B cell (primary cell): ENCODE measurements at regions not wholly inside any gene's neighbourhood (a gene's known extent, or its start where the extent isn't known, plus 50 kb on each side); places are given as distances from the start of the nearest gene placed in this dataset.

ENCODE experiments used
- ATAC-seq: fragments of 200-7000 bp; cut with Tn5 transposase; one replicate; pipeline ENCODE4 v1.10.0; 2021; ENCODE audit warnings: low read depth, mild to moderate bottlenecking, moderate number of reproducible peaks, moderate library complexity
- CTCF ChIA-PET: fragments of 350-600 bp; sonication (Branson Sonifier 250); formaldehyde crosslinking; loops from one replicate; lab custom pipeline; 2021; ENCODE audit warnings: antibody characterized with exemption, inconsistent platforms; lab: Charles Lee
- POLR2A ChIA-PET: fragments of 350-600 bp; sonication (Branson Sonifier 250); formaldehyde crosslinking; loops from one replicate; lab custom pipeline; 2021; ENCODE audit warnings: antibody characterized with exemption; lab: Charles Lee
- DNase-seq: peaks from one replicate; pipeline ENCODE4 v3.0.0; 2013
- H2AFZ ChIP-seq: 2 replicates; pipeline ENCODE4 v1.6.1; 2012; ENCODE audit warnings: mild to moderate bottlenecking, low read depth, low read length; ENCODE audit not compliant: insufficient read depth, poor library complexity, severe bottlenecking
- H3K27ac ChIP-seq, 2 donors: 1 replicate in 1 of 2; 2 replicates in 1 of 2; pipeline ENCODE4 v1.5.1; 2012 to 2013; ENCODE audit warnings: low read length in 2 of 2, mild to moderate bottlenecking in 2 of 2, moderate library complexity in 1 of 2
- H3K27me3 ChIP-seq, 4 experiments: fragments of 200-600 bp in 1 of 4; sonication (generic) in 1 of 4; replicated peaks in 1 of 4; 1 replicate in 2 of 4; 2 replicates in 2 of 4; pipeline versions ENCODE4 v1.6.1 to v1.7.0; 2013 to 2016; ENCODE audit warnings: low read length in 3 of 4, mild to moderate bottlenecking in 2 of 4, mixed read lengths in 1 of 4, moderate library complexity in 1 of 4; ENCODE audit not compliant: insufficient read depth in 4 of 4, control insufficient read depth in 3 of 4; ENCODE audit errors: control extremely low read depth in 1 of 4
- H3K36me3 ChIP-seq, 2 experiments: replicated peaks in 1 of 2; 1 replicate in 1 of 2; 2 replicates in 1 of 2; pipeline versions ENCODE4 v1.6.1 to v1.7.1; 2013; ENCODE audit warnings: low read length in 1 of 2; ENCODE audit not compliant: insufficient read depth in 2 of 2, control insufficient read depth in 1 of 2; ENCODE audit errors: control extremely low read depth in 1 of 2, extremely low read depth in 1 of 2
- H3K4me1 ChIP-seq, 2 donors: fragments of 200-600 bp in 1 of 2; sonication (generic) in 1 of 2; 1 replicate in 1 of 2; 2 replicates in 1 of 2; pipeline versions ENCODE4 v1.5.1 to v1.6.1; 2013 to 2017; ENCODE audit warnings: low read length in 2 of 2; ENCODE audit not compliant: control insufficient read depth in 2 of 2, insufficient read depth in 2 of 2
- H3K4me2 ChIP-seq: replicated peaks from 2 replicates; pipeline ENCODE3; 2012; ENCODE audit warnings: mild to moderate bottlenecking, low read depth, low read length; ENCODE audit not compliant: poor library complexity, severe bottlenecking
- H3K4me3 ChIP-seq, 5 experiments: fragments of 200-600 bp in 1 of 5; sonication (generic) in 1 of 5; 1 replicate in 3 of 5; 2 replicates in 2 of 5; pipeline versions ENCODE4 v1.5.1 to v1.7.0; 2011 to 2016; ENCODE audit warnings: low read length in 4 of 5, mild to moderate bottlenecking in 4 of 5, low read depth in 2 of 5, control low read depth in 1 of 5, moderate library complexity in 1 of 5; ENCODE audit not compliant: insufficient read depth in 1 of 5; ENCODE audit errors: control extremely low read depth in 1 of 5, extremely low read depth in 1 of 5
- H3K79me2 ChIP-seq: fragments of 200-600 bp; sonication (generic); one replicate; pipeline ENCODE4 v1.6.0; 2016; ENCODE audit warnings: low read length; ENCODE audit not compliant: control insufficient read depth, insufficient read depth
- H3K9ac ChIP-seq: fragments of 200-600 bp; sonication (generic); 2 replicates; pipeline ENCODE4 v1.6.1; 2017; ENCODE audit warnings: mild to moderate bottlenecking, low read length, moderate library complexity
- H3K9me3 ChIP-seq, 3 donors: one replicate each; pipeline versions ENCODE4 v1.6.1 to v1.7.1; 2013; ENCODE audit warnings: low read length in 2 of 3; ENCODE audit not compliant: control insufficient read depth in 2 of 3, insufficient read depth in 1 of 3; ENCODE audit errors: control extremely low read depth in 1 of 3
- H4K20me1 ChIP-seq: 2 replicates; pipeline ENCODE4 v1.6.0; 2012; ENCODE audit warnings: mild to moderate bottlenecking, low read length; ENCODE audit not compliant: insufficient read depth, control insufficient read depth, poor library complexity, severe bottlenecking
- H3K27ac Mint-ChIP-seq: one replicate; pipeline ENCODE4 v1.8.0; 2021; ENCODE audit warnings: mixed read lengths
- H3K27me3 Mint-ChIP-seq: one replicate; pipeline ENCODE4 v1.8.0; 2021; ENCODE audit warnings: mixed read lengths
- H3K4me1 Mint-ChIP-seq: one replicate; pipeline ENCODE4 v1.8.0; 2021; ENCODE audit warnings: mixed read lengths
- H3K4me3 Mint-ChIP-seq: one replicate; pipeline ENCODE4 v1.8.0; 2021; ENCODE audit warnings: mixed read lengths
- H3K9me3 Mint-ChIP-seq: one replicate; pipeline ENCODE4 v1.8.0; 2022; ENCODE audit warnings: mixed read lengths; ENCODE audit not compliant: insufficient read depth
- CTCF ChIP-seq: fragments of 200-600 bp; IDR thresholded peaks from one replicate; pipeline ENCODE4 v1.8.0; 2022; ENCODE audit warnings: antibody characterized with exemption, mild to moderate bottlenecking
- EZH2 ChIP-seq: IDR thresholded peaks from 2 replicates; pipeline ENCODE4 v1.6.1; 2012; ENCODE audit warnings: borderline replicate concordance, low read depth, mild to moderate bottlenecking, moderate library complexity, low read length; ENCODE audit not compliant: insufficient read depth, poor library complexity, severe bottlenecking
- WGBS: methylation state at CpG from one replicate; pipeline ENCODE4 v1.1.5; 2013; ENCODE audit warnings: missing lambda C conversion rate; ENCODE audit not compliant: insufficient coverage; 5-methylcytosine and 5-hydroxymethylcytosine counted together
- intact Hi-C: fragments of 100-400 bp; cut with micrococcal nuclease; formaldehyde crosslinking; loops from one replicate; pipeline ENCODE4 v1.10.0; 2022

- Mint-ChIP-seq H3K4me1 (no peaks in the 10 kb centered on the region), H3K27ac (no peak overlapping the region), H3K27me3 (no peaks in the 10 kb centered on the region), H3K4me3 (no peak overlapping the region), H3K9me3 (peaks cover 4% of the 10 kb centered on the region)
- intact Hi-C loops, result no loop called here
- ChIA-PET POLR2A (no interaction called here), CTCF (no interaction called here)
- no peaks in the 10 kb centered on the region for H3K27me3 ChIP-seq
- no peak overlapping the region for H3K4me3 ChIP-seq
- ATAC-seq, result no peak
- no peaks in the 10 kb centered on the region for H4K20me1 ChIP-seq
- H3K9ac ChIP-seq, result no peak overlapping the region
- no peak for DNase-seq
- H3K36me3 ChIP-seq, result no peaks in the 10 kb centered on the region
- no peak overlapping the region for H3K4me2 ChIP-seq
- H2AFZ ChIP-seq, result no peak overlapping the region
- no peak overlapping the region for H3K27ac ChIP-seq
- TF ChIP-seq EZH2, result no peak
- no peak for TF ChIP-seq CTCF
- H3K4me1 ChIP-seq, result no peaks in the 10 kb centered on the region
- 100% methylated on average over 1 of the region's 2 CpGs for WGBS
- H3K79me2 ChIP-seq, result no peaks in the 10 kb centered on the region
- peaks cover 0 to 4% (median 0%) of the 10 kb centered on the region in 3 donors for H3K9me3 ChIP-seq
Observed at GRCh38 chr10:83605783-83606630, 533.3 kb upstream of the GHITM start.

DNA sequence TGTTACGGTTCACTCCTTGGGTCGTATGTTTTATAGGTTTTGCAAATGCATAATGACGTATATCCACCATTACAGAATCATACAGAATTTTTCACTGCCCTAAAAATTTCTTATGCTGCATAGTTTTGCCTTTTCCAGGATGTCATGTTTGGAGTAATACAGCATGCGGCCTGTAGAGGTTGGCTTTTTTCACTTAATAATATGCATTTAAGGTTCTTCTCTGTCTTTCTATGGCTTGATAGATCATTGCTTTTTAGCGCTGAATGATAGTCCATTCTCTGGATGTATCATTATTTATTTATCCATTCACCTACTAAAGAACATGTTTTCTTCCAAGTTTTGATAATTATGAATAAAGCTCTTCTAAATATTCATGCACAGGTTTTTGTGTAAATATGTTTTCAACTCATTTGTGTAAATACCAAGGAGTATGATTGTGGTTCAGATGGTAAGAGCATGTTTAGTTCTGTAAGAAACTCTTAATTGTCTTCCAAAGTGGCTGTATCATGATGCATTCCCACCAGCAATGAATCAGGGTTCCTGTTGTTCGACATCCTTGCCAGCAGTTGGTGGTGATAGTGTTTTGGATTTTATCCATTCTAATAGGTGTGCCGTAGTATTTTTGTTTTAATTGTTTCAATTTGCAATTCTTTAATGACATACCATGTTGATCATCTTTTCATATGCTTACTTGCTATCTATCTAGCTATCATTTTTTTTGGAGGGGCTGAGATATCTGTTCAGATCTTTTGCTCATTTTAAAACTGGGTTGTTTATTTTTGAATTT, 531.2 kb upstream of the GHITM start:
- H3K27me3 Mint-ChIP-seq, result no peaks in the 10 kb centered on the region
- Histone ChIP-seq H3K4me1 (no peaks in the 10 kb centered on the region), H3K27ac (no peak overlapping the region), H3K9me3 (no peaks in the 10 kb centered on the region), H3K9ac (no peak overlapping the region), H3K36me3 (no peaks in the 10 kb centered on the region), H3K79me2 (no peaks in the 10 kb centered on the region), H3K4me3 (no peak overlapping the region), H2AFZ (no peak overlapping the region), H3K27me3 (no peaks in the 10 kb centered on the region), H3K4me2 (no peak overlapping the region), H4K20me1 (no peaks in the 10 kb centered on the region)
- H3K4me1 Mint-ChIP-seq, result no peaks in the 10 kb centered on the region
- H3K27ac Mint-ChIP-seq, result no peak overlapping the region
- no peak overlapping the region for H3K4me3 Mint-ChIP-seq
- CTCF ChIA-PET, result no interaction called here
- H3K9me3 Mint-ChIP-seq, result peaks cover 4% of the 10 kb centered on the region
- no peak for ATAC-seq
- no CpG with 5 or more reads among the region's 7 CpGs for WGBS
- intact Hi-C loops, result no loop called here
- POLR2A ChIA-PET, result no interaction called here
- no peak for TF ChIP-seq EZH2
- TF ChIP-seq CTCF, result no peak
- DNase-seq, result no peak
